ENCODE measurements at regions not wholly inside any gene's neighbourhood (a gene's known extent, or its start where the extent isn't known, plus 50 kb on each side); places are given as distances from the start of the nearest gene placed in this dataset.

DNA sequence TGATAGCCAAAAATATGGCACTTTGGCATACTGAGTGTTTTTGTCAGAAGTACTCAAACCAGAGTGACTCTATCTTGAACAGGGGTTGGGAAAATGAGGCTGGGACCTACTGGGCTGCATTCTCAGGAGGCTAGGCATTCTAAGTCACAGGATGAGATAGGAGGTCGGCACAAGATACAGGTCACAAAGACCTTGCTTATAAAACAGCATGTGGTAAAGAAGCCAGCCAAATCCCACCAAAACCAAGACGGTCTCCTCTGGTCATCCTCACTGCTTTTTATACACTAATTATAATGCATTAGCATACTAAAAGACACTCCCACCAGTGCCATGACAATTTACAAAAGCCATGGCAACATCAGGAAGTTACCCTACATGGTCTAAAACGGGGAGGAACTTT is 985.1 kb downstream of the HACE1 start:
- Histone ChIP-seq H3K4ac (ENCODE audit: low read depth in 1 of 2, low read length in 2 of 2) (no peak overlapping the region), H3K9me3 (ENCODE audit: control insufficient read depth, low read length) (peaks cover under 1% of the 10 kb centered on the region), H4K8ac (ENCODE audit: low read length) (no peak overlapping the region), H2BK12ac (ENCODE audit: low read length in 2 of 2) (no peak overlapping the region), H3K4me1 (ENCODE audit: control insufficient read depth, insufficient read depth, low read depth, low read length) (no peaks in the 10 kb centered on the region), H3K9ac (ENCODE audit: low read length) (no peak overlapping the region), H3K27me3 (ENCODE audit: control insufficient read depth in 1 of 2, insufficient read depth in 1 of 2, low read length in 2 of 2) (no peaks in the 10 kb centered on the region), H3K18ac (ENCODE audit: low read depth in 1 of 2, low read length in 2 of 2) (no peak overlapping the region), H3K4me2 (ENCODE audit: low read length, poor library complexity, severe bottlenecking) (no peak overlapping the region), H3K36me3 (ENCODE audit: control insufficient read depth in 1 of 2, insufficient read depth in 2 of 2, low read depth in 1 of 2, low read length in 2 of 2) (no peaks in the 10 kb centered on the region), H3K79me1 (replicated peaks; ENCODE audit: low read length, poor library complexity, severe bottlenecking) (no peaks in the 10 kb centered on the region), H4K91ac (ENCODE audit: low read length) (no peak overlapping the region), H2AFZ (ENCODE audit: low read depth, low read length) (no peak overlapping the region), H2BK120ac (ENCODE audit: low read depth, low read length) (no peak overlapping the region), H3K23ac (ENCODE audit: low read length in 2 of 2) (no peak overlapping the region), H3K27ac (ENCODE audit: low read length, poor library complexity, severe bottlenecking) (no peak overlapping the region), H2BK5ac (ENCODE audit: low read depth, low read length, poor library complexity, severe bottlenecking) (no peak overlapping the region), H2AK5ac (ENCODE audit: low read length, severe bottlenecking) (no peak overlapping the region), H2BK15ac (ENCODE audit: low read depth, poor library complexity, severe bottlenecking) (no peak overlapping the region), H3K14ac (ENCODE audit: low read length in 2 of 2) (no peak overlapping the region), H3K4me3 (ENCODE audit: insufficient read depth in 1 of 2, low read depth in 1 of 2, low read length in 2 of 2) (no peak overlapping the region)
- DNase-seq, result no peak
- 60% methylated on average over 3 of the region's 3 CpGs for WGBS

DNA sequence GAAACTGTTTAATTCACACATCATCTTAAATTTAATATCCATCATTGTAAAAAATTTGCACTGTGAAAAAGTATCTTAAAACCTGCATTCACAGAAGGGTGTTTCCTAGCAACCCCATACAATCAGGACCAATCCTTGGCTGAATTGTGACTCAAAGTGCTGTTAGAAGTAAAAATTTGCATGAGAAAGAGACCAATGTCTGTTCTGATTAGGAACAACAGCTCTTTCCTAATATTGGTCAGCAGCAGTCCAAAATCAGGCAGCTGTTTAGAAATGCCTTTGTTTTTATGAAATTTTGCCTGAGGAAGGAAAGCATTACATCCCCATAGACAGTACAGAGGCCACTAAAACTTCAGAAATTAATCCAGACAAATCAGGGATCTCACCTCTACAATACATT is 987.0 kb downstream of the HACE1 start:
- Histone ChIP-seq H4K91ac (ENCODE audit: low read length) (no peak overlapping the region), H2BK12ac (ENCODE audit: low read length in 2 of 2) (no peak overlapping the region), H4K8ac (ENCODE audit: low read length) (no peak overlapping the region), H3K23ac (ENCODE audit: low read length in 2 of 2) (no peak overlapping the region), H3K14ac (ENCODE audit: low read length in 2 of 2) (no peak overlapping the region), H3K79me1 (replicated peaks; ENCODE audit: low read length, poor library complexity, severe bottlenecking) (no peaks in the 10 kb centered on the region), H2AFZ (ENCODE audit: low read depth, low read length) (no peak overlapping the region), H3K4me1 (ENCODE audit: control insufficient read depth, insufficient read depth, low read depth, low read length) (no peaks in the 10 kb centered on the region), H3K36me3 (ENCODE audit: control insufficient read depth in 1 of 2, insufficient read depth in 2 of 2, low read depth in 1 of 2, low read length in 2 of 2) (no peaks in the 10 kb centered on the region), H3K9me3 (ENCODE audit: control insufficient read depth, low read length) (no peaks in the 10 kb centered on the region), H3K18ac (ENCODE audit: low read depth in 1 of 2, low read length in 2 of 2) (no peak overlapping the region), H2BK15ac (ENCODE audit: low read depth, poor library complexity, severe bottlenecking) (no peak overlapping the region), H3K27ac (ENCODE audit: low read length, poor library complexity, severe bottlenecking) (no peak overlapping the region), H3K4me2 (ENCODE audit: low read length, poor library complexity, severe bottlenecking) (no peak overlapping the region), H3K4ac (ENCODE audit: low read depth in 1 of 2, low read length in 2 of 2) (no peak overlapping the region), H3K27me3 (ENCODE audit: control insufficient read depth in 1 of 2, insufficient read depth in 1 of 2, low read length in 2 of 2) (no peaks in the 10 kb centered on the region), H2AK5ac (ENCODE audit: low read length, severe bottlenecking) (no peak overlapping the region), H2BK5ac (ENCODE audit: low read depth, low read length, poor library complexity, severe bottlenecking) (no peak overlapping the region), H3K4me3 (ENCODE audit: insufficient read depth in 1 of 2, low read depth in 1 of 2, low read length in 2 of 2) (no peak overlapping the region), H2BK120ac (ENCODE audit: low read depth, low read length) (no peak overlapping the region), H3K9ac (ENCODE audit: low read length) (no peak overlapping the region)
- no peak for DNase-seq

DNA sequence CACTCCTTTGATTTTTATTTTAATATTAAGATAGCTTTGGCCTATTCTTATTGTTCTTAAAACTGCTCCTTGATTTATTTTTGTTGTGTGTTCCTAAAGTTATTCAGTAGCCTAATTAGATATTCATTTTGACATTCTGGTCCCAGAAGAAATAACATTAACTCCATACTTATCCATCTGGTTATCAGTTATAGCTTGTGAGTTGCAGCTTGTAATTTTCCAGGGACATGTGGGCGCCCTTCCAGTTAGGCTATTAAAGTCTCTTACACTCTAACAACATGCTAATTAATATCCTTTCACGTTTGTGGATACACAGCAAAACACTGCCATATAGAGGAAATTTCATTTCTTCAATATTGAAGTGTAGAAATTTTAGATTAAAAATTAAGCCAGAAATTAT is 987.5 kb downstream of the HACE1 start:
- Histone ChIP-seq H2AK5ac (ENCODE audit: low read length, severe bottlenecking) (no peak overlapping the region), H3K18ac (ENCODE audit: low read depth in 1 of 2, low read length in 2 of 2) (no peak overlapping the region), H3K14ac (ENCODE audit: low read length in 2 of 2) (no peak overlapping the region), H2AFZ (ENCODE audit: low read depth, low read length) (no peak overlapping the region), H3K4me3 (ENCODE audit: insufficient read depth in 1 of 2, low read depth in 1 of 2, low read length in 2 of 2) (no peak overlapping the region), H3K4ac (ENCODE audit: low read depth in 1 of 2, low read length in 2 of 2) (no peak overlapping the region), H3K4me1 (ENCODE audit: control insufficient read depth, insufficient read depth, low read depth, low read length) (no peaks in the 10 kb centered on the region), H2BK5ac (ENCODE audit: low read depth, low read length, poor library complexity, severe bottlenecking) (no peak overlapping the region), H3K9ac (ENCODE audit: low read length) (no peak overlapping the region), H3K4me2 (ENCODE audit: low read length, poor library complexity, severe bottlenecking) (no peak overlapping the region), H3K27ac (ENCODE audit: low read length, poor library complexity, severe bottlenecking) (no peak overlapping the region), H2BK120ac (ENCODE audit: low read depth, low read length) (no peak overlapping the region), H4K8ac (ENCODE audit: low read length) (no peak overlapping the region), H3K23ac (ENCODE audit: low read length in 2 of 2) (no peak overlapping the region), H3K9me3 (ENCODE audit: control insufficient read depth, low read length) (no peaks in the 10 kb centered on the region), H3K79me1 (replicated peaks; ENCODE audit: low read length, poor library complexity, severe bottlenecking) (no peaks in the 10 kb centered on the region), H3K36me3 (ENCODE audit: control insufficient read depth in 1 of 2, insufficient read depth in 2 of 2, low read depth in 1 of 2, low read length in 2 of 2) (no peaks in the 10 kb centered on the region), H2BK12ac (ENCODE audit: low read length in 2 of 2) (no peak overlapping the region), H4K91ac (ENCODE audit: low read length) (no peak overlapping the region), H2BK15ac (ENCODE audit: low read depth, poor library complexity, severe bottlenecking) (no peak overlapping the region), H3K27me3 (ENCODE audit: control insufficient read depth in 1 of 2, insufficient read depth in 1 of 2, low read length in 2 of 2) (no peaks in the 10 kb centered on the region)
- no peak for DNase-seq
- 100% methylated on average over 1 of the region's 2 CpGs for whole genome bisulfite sequencing

DNA sequence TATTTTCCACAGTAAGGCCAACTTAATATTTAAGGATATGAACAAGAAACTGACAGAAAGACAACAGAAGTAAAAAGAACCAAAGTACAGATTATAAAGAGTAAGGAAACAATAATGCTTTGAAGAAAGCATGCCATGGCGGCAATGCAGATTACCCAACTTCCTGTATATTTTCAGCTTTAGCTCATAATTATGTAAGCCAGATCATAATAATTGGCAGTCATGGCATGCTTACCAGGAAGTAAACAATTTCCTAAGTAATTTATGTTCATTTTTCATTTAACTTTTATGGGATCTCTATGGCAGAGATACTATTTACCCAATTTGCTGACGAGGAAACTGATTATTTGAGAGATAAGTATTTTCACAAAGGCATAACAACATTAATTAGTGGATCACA is 988.7 kb downstream of the HACE1 start:
- Histone ChIP-seq H4K91ac (ENCODE audit: low read length) (no peak overlapping the region), H3K23ac (ENCODE audit: low read length in 2 of 2) (no peak overlapping the region), H2AK5ac (ENCODE audit: low read length, severe bottlenecking) (no peak overlapping the region), H3K79me1 (replicated peaks; ENCODE audit: low read length, poor library complexity, severe bottlenecking) (no peaks in the 10 kb centered on the region), H3K27me3 (ENCODE audit: control insufficient read depth in 1 of 2, insufficient read depth in 1 of 2, low read length in 2 of 2) (no peaks in the 10 kb centered on the region), H3K14ac (ENCODE audit: low read length in 2 of 2) (no peak overlapping the region), H3K9ac (ENCODE audit: low read length) (no peak overlapping the region), H3K9me3 (ENCODE audit: control insufficient read depth, low read length) (no peaks in the 10 kb centered on the region), H3K4ac (ENCODE audit: low read depth in 1 of 2, low read length in 2 of 2) (no peak overlapping the region), H2BK5ac (ENCODE audit: low read depth, low read length, poor library complexity, severe bottlenecking) (no peak overlapping the region), H3K4me2 (ENCODE audit: low read length, poor library complexity, severe bottlenecking) (no peak overlapping the region), H2AFZ (ENCODE audit: low read depth, low read length) (no peak overlapping the region), H4K8ac (ENCODE audit: low read length) (no peak overlapping the region), H3K27ac (ENCODE audit: low read length, poor library complexity, severe bottlenecking) (no peak overlapping the region), H3K4me1 (ENCODE audit: control insufficient read depth, insufficient read depth, low read depth, low read length) (no peaks in the 10 kb centered on the region), H2BK12ac (ENCODE audit: low read length in 2 of 2) (no peak overlapping the region), H2BK120ac (ENCODE audit: low read depth, low read length) (no peak overlapping the region), H2BK15ac (ENCODE audit: low read depth, poor library complexity, severe bottlenecking) (no peak overlapping the region), H3K4me3 (ENCODE audit: insufficient read depth in 1 of 2, low read depth in 1 of 2, low read length in 2 of 2) (no peak overlapping the region), H3K18ac (ENCODE audit: low read depth in 1 of 2, low read length in 2 of 2) (no peak overlapping the region), H3K36me3 (ENCODE audit: control insufficient read depth in 1 of 2, insufficient read depth in 2 of 2, low read depth in 1 of 2, low read length in 2 of 2) (no peaks in the 10 kb centered on the region)
- WGBS, result no CpG with 5 or more reads among the region's 2 CpGs
- DNase-seq, result no peak

Measured in mesenchymal stem cell (in vitro differentiated cells and primary cell).